ENCODE measurements at regions not wholly inside any gene's neighbourhood (a gene's known extent, or its start where the extent isn't known, plus 50 kb on each side); places are given as distances from the start of the nearest gene placed in this dataset.

DNA sequence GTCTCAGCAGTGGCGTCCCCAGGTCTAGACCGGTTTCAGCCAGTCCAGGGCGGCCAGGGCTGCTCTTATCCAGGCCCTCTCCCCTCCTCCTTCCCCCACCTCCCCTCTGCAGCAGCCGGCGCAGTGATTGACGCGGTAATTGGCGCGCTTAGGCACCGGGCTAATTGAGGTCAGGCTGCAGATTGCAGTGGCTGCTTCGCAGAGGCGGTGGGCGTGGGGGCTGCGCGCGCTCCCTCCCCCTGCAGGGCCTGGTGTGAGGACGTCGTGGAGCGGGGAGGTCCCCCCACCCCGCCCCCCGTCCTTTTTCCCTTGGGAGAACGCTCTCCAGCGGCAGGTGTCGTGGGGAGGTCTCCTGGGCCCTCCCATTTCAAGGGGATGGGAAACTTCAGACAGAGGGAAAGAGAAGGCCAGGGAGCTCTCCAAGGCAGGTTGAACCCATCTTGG, 70.4 kb upstream of the BLCAP start:
- DNase-seq (ENCODE audit: low read depth), result peak; percentile 6

DNA sequence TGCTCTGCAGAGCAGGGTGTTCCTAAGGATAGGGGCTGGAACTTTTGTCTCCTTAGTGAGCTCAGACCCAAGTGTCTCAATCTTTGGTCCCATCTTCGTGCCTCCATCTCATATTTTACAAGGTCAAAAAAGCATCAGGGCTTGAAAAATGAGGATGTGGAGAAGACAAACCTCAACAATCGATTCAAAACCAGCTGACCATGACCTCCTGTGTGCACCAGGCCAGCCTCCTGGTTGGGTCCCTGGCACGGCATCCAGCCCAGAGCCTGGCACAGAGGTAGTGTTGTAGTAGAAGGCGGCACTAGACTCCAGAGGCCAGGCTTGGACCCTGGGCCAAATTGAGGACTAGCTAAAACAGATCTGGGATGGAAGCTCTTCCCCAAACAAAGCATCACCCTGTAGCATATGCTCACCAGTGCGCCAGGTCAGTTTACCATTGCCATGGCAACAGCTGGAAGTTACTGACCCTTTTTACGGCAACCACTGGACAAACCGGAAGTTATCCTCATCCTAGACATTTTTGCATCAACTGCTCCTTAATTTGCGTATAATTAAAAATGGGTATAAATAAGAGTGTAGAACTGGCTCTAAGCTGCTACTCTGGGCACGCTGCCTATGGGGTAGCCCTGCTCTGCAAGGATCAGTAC, 69.3 kb upstream of the BLCAP start:
- peak; percentile 10 for DNase-seq (ENCODE audit: low read depth)

DNA sequence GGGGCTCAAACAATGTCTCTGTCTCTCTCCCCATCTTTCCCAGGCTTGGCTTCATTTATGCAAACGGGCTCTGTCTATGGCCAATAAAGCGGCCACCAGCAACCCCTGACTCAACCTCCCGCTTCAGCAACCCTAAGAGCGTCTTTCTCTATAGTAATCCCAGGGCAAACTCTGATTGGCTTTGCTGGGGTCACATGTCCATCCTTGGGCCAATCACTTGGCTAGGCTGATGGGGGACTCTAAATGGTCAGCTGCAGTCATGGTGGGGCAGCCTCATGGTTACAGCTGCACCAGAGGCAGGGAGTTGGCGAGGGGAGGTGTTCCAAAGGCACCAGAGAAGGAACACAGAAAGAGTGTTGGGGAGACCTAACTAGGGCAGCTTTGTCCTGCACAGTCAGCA, 68.5 kb upstream of the BLCAP start:
- no peak for DNase-seq (ENCODE audit: low read depth)

DNA sequence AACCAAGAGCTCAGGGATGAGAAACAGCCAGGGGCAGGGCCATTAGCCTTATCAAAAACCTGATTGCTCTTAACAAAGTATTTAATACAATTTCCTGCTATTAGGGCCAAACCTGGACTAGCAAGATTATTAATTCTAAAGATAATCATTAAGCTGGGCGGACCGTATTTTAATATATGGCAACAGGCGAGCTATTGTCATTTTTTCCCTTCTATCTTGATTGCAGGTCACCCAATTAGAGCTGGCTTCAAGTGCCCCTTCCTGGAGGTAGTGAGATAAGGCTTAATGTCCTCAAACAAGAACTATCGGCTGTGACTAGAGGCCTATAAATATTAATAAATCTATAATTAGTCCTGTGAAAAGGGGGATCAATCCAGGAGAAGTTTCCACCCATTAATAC, 66.0 kb upstream of the BLCAP start:
- DNase-seq (ENCODE audit: low read depth), result no peak

DNA sequence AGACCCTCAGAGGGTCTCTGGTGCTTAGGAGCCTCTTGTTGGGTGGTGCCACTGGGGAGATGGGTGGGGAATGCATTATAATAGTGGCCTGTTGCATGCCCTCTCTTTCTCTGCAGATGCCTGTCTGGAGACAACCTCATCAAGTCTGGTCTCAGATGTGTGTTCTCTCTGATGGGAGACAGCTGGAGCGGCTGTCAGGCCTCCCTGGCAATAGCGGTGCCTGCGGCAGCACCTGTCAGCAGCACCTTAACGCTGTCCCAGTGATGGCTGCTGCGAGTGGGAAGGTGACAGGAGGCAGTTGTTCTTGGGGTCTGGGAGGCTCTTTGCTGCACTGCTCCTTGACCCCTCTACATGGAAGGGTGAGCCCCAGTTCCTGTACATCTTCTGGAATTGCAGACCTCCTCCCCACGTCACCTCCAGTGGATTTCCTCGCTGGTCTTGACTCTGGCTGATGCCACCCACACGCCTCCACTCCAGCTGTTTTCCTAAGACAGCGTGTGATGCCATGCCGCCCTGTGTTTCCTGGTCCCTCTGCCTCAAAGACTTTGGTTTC, 63.3 kb upstream of the BLCAP start:
- DNase-seq (ENCODE audit: low read depth), result no peak

DNA sequence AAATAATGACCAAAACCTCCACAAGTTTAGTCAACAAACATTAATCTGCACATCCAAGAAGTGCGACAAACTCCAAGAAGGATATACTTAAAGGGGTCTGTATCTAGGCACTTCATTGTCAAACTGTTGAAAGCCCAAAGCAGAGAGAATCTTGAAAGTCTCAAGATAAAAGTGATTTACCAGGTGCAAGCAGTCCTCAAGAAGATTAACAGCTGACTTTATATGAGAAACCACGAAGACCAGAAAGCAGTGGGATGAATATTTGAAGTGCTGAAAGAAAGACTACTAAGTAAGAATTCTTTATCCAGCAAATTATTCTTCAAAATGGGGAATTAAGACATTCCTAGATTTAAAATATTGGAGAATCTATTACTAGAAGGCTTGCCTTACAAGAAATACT, 58.4 kb upstream of the BLCAP start:
- no peak for DNase-seq (ENCODE audit: low read depth)

DNA sequence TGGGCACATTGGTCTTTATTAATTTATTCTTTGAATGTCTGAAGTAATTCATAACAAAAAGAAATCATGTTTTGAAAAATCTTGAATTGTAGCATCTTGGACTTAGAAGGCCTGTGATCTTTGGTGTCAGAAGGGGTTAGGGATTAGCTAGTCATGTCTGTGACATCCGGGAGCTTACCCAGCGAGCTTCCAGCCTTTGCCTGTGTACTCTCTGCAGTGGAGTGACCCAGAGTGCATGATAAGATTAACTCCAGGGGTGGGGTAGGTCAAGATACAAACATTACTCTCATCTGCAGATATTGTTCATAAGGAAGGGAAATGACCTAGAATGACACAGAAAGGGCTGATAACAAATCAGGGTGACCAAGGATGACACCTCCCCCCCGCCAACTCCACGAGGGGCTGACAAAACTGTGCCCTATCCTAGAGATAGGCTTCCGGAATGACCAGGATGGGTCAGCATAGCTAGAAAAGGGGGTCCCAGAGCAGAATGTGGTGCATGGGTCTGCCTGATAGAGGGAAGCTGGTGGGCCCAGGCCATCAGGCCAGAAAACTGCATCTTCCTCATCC, 56.6 kb upstream of the BLCAP start:
- no peak for DNase-seq (ENCODE audit: low read depth)

DNA sequence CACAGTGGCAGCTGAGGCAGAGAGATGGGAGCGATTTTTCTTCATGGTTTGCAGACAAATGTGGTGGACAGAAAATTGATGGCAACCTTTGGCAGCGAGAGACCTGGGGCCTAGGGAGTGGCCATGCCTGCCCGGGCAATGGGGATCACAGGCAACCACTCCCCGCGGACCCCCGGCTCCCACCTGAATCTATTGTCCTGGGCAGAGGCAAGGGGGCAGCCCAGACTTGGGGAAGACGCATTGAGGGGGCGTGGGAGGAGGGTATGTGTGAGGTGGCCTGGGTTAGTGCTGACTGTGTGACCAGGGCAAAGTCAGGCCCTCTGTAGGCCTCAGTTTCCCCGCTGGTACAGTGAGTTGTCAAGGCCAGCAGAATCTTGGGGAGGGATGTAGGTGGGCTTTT, 53.6 kb upstream of the BLCAP start:
- no peak for DNase-seq (ENCODE audit: low read depth)

DNA sequence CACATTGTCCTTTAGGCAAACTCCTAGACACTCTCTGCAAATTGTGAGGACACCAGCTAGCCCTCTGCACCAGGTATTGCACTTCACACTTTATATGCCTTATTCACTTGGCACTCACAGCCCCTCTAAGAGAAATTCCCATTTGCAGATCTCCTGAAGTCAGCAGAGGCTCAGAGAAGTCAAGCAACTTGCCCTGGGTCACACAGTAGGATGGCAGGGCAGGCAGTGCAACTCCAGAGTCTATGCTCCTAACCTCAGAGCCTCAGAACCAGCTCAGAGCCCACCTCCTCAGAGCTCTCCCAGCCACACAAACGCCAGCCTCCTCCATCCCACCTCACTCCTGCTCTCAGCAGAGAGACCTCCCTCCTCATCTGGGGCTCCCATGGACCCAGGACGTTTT, 52.4 kb upstream of the BLCAP start:
- DNase-seq (ENCODE audit: low read depth), result no peak

DNA sequence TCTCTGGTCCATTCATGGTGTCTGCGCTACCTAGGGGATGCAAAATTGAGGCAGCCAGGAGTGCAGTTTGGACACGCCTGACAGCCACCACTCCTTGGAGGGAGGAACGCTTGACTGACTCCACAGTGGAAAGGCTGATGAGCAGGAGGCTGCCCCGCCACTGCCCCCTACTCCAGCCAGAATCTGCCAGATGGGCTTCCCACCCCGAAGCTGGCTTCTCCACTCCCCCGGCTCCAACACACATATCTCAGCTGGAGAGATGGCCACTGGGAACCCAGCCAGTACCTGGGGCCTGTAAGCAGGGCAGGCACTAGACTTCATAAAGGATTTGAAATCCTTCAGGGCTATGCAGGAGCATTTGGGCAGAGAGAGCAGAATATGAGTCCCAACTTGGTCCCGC, 51.4 kb upstream of the BLCAP start:
- no peak for DNase-seq (ENCODE audit: low read depth)

DNA sequence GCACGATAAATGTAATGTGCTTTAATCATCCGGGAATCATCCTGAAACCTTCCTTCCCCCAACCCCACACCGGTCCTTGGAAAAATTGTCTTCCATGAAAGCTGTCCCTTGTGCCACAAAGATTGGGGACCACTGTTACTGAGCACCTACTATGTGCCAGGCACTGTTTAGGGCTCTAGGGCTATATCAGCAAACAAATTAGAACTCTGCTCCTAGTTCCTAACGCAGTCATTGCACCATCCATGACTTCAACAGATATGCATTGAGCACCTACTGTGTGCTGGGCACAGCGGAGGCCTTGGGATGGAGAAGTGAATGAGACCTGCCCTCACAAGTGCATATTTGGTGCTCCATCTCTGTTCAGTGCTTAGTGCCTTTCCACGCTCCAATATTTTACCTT, 50.3 kb upstream of the BLCAP start:
- no peak for DNase-seq (ENCODE audit: low read depth)

Data from Daoy (cell line).